Erythroblast (primary cell): ENCODE measurements at regions not wholly inside any gene's neighbourhood (a gene's known extent, or its start where the extent isn't known, plus 50 kb on each side); places are given as distances from the start of the nearest gene placed in this dataset.

Experiments used
- GATA1 ChIP-seq: IDR thresholded peaks from 2 replicates; pipeline ENCODE4 v1.6.1; 2011; ENCODE audit warnings: low read depth, mild to moderate bottlenecking, control low read depth, low read length, moderate library complexity
- POLR2A ChIP-seq: IDR thresholded peaks from 2 replicates; pipeline ENCODE4 v1.6.1; 2011; ENCODE audit warnings: mild to moderate bottlenecking, low read length

DNA sequence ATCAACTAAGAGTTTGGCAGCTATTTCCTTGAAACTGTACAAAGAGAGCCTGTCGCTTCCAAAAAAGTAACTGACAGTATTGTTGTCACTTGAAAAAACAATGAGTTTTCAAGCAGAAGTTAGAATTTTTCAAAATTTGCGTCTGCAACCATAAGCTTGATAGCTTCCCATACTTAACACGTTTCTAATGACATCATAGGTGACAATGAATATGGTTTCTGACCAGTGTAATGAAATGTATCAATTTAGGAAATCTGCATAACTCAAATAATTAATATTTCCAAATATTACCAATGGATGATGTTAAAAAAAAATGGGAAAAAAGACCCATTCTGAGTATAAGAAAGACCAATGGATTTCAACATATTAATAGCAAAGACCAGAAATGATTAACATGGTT, 165.4 kb upstream of the CRY1 start:
- TF ChIP-seq POLR2A (no peak), GATA1 (no peak)
